ENCODE measurements at regions not wholly inside any gene's neighbourhood (a gene's known extent, or its start where the extent isn't known, plus 50 kb on each side); places are given as distances from the start of the nearest gene placed in this dataset.

GRCh38 chr2:220876080-220876824, 695.9 kb downstream of the EPHA4 start:
- no peak for DNase-seq

GRCh38 chr2:220877491-220877890, 694.6 kb downstream of the EPHA4 start:
- DNase-seq = no peak

- no peak for DNase-seq
Observed at GRCh38 chr2:220877897-220878296, 694.2 kb downstream of the EPHA4 start.

GRCh38 chr2:220880623-220881596, 691.2 kb downstream of the EPHA4 start:
- DNase-seq = no peak

- no peak for DNase-seq
Observed at GRCh38 chr2:220882507-220882906, 689.6 kb downstream of the EPHA4 start.

GRCh38 chr2:220885593-220885992, 686.5 kb downstream of the EPHA4 start:
- DNase-seq = no peak

- DNase-seq = no peak
Observed at GRCh38 chr2:220887271-220887870, 684.7 kb downstream of the EPHA4 start.

GRCh38 chr2:220887876-220888275, 684.2 kb downstream of the EPHA4 start:
- no peak for DNase-seq

GRCh38 chr2:220890931-220891330, 681.2 kb downstream of the EPHA4 start:
- DNase-seq = no peak

GRCh38 chr2:220891405-220891804, 680.7 kb downstream of the EPHA4 start:
- DNase-seq = no peak

- no peak for DNase-seq
Observed at GRCh38 chr2:220892018-220892634, 680.0 kb downstream of the EPHA4 start.

GRCh38 chr2:220893411-220893810, 678.7 kb downstream of the EPHA4 start:
- no peak for DNase-seq

- DNase-seq = no peak
Observed at GRCh38 chr2:220894069-220894468, 678.0 kb downstream of the EPHA4 start.

- no peak for DNase-seq
Observed at GRCh38 chr2:220899492-220899891, 672.6 kb downstream of the EPHA4 start.

- no peak for DNase-seq
Observed at GRCh38 chr2:220904015-220904414, 668.1 kb downstream of the EPHA4 start.

GRCh38 chr2:220913384-220913783, 658.7 kb downstream of the EPHA4 start:
- DNase-seq = no peak

- peak; percentile 3 for DNase-seq
Observed at GRCh38 chr2:220915092-220915623, 656.9 kb downstream of the EPHA4 start.

GRCh38 chr2:220916931-220917330, 655.2 kb downstream of the EPHA4 start:
- no peak for DNase-seq

GRCh38 chr2:220930271-220931076, 641.6 kb downstream of the EPHA4 start:
- DNase-seq = no peak

- DNase-seq = no peak
Observed at GRCh38 chr2:220931491-220931890, 640.6 kb downstream of the EPHA4 start.

GRCh38 chr2:220932041-220932440, 640.1 kb downstream of the EPHA4 start:
- DNase-seq = no peak
